H1 (cell line): ENCODE measurements at regions not wholly inside any gene's neighbourhood (a gene's known extent, or its start where the extent isn't known, plus 50 kb on each side); places are given as distances from the start of the nearest gene placed in this dataset.

Experiments
- CTCF ChIA-PET: fragments of 300-600 bp; sonication (Branson Sonifier 250); formaldehyde crosslinking; loops from one replicate; lab custom pipeline; 2021; ENCODE audit not compliant: partially characterized antibody; lab: Charles Lee
- POLR2A ChIA-PET: fragments of 300-600 bp; sonication (Branson Sonifier 250); formaldehyde crosslinking; loops from one replicate; lab custom pipeline; 2021; ENCODE audit warnings: inconsistent platforms; ENCODE audit not compliant: partially characterized antibody; lab: Charles Lee
- DNase-seq, 2 experiments: peaks; one replicate each; pipeline versions ENCODE4 v3.0.0 to v3.0.0-alpha.2; 2010 to 2022; ENCODE audit warnings: low spot score in 2 of 2, low read depth in 1 of 2, mixed read lengths in 1 of 2
- FAIRE-seq: peaks from 2 replicates; lab custom pipeline; 2011; peaks lifted over from hg19 to GRCh38; lab: Jason Lieb, UNC
- H2AFZ ChIP-seq: 2 replicates; pipeline ENCODE4 v1.8.1; 2012; ENCODE audit warnings: low read length, inconsistent platforms
- H2AK5ac ChIP-seq: 2 replicates; pipeline ENCODE4 v1.6.1; 2013; ENCODE audit warnings: low read depth, low read length
- H2BK120ac ChIP-seq: replicated peaks from 2 replicates; pipeline ENCODE3; 2013; ENCODE audit warnings: low read depth, low read length, inconsistent platforms
- H2BK12ac ChIP-seq: 2 replicates; pipeline ENCODE4 v1.6.1; 2013; ENCODE audit warnings: low read depth, low read length
- H2BK15ac ChIP-seq: 2 replicates; pipeline ENCODE4 v1.6.1; 2013; ENCODE audit warnings: low read length
- H2BK20ac ChIP-seq: 2 replicates; pipeline ENCODE4 v1.6.1; 2013; ENCODE audit warnings: low read length
- H2BK5ac ChIP-seq: 2 replicates; pipeline ENCODE4 v1.6.1; 2013; ENCODE audit warnings: low read depth, low read length
- H3K14ac ChIP-seq: 2 replicates; pipeline ENCODE4 v1.6.1; 2013; ENCODE audit warnings: inconsistent platforms; ENCODE audit not compliant: insufficient read length
- H3K18ac ChIP-seq: 2 replicates; pipeline ENCODE4 v1.6.1; 2013; ENCODE audit warnings: low read length; ENCODE audit errors: extremely low read depth
- H3K23ac ChIP-seq: 2 replicates; pipeline ENCODE4 v1.6.1; 2013; ENCODE audit warnings: inconsistent platforms; ENCODE audit not compliant: insufficient read length
- H3K23me2 ChIP-seq: 2 replicates; pipeline ENCODE4 v1.6.1; 2013; ENCODE audit warnings: low read depth, low read length
- H3K27ac ChIP-seq: 2 replicates; pipeline ENCODE4 v1.6.1; 2011; ENCODE audit warnings: low read depth, low read length, inconsistent platforms
- H3K27me3 ChIP-seq, 4 experiments: replicated peaks in 1 of 4; 1 replicate in 1 of 4; 2 replicates in 3 of 4; pipeline versions ENCODE4 v1.6.1 to v1.8.1; 2011 to 2013; ENCODE audit warnings: low read length in 3 of 4, mild to moderate bottlenecking in 3 of 4, inconsistent platforms in 2 of 4, mixed read lengths in 2 of 4, moderate library complexity in 1 of 4; ENCODE audit not compliant: control insufficient read depth in 3 of 4, insufficient read depth in 3 of 4; ENCODE audit errors: extremely low read depth in 1 of 4
- H3K36me3 ChIP-seq, 4 experiments: 2 replicates each; pipeline versions ENCODE4 v1.6.1 to v1.8.1; 2011 to 2013; ENCODE audit warnings: mild to moderate bottlenecking in 4 of 4, low read length in 3 of 4, moderate library complexity in 2 of 4, control low read depth in 1 of 4, inconsistent platforms in 1 of 4; ENCODE audit not compliant: insufficient read depth in 4 of 4, control insufficient read depth in 2 of 4
- H3K4ac ChIP-seq: replicated peaks from 2 replicates; pipeline ENCODE3; 2013; ENCODE audit warnings: low read length, low read depth, mixed read lengths, inconsistent platforms; ENCODE audit not compliant: insufficient read length
- H3K4me1 ChIP-seq, 4 experiments: replicated peaks in 1 of 4; 1 replicate in 1 of 4; 2 replicates in 3 of 4; pipeline versions ENCODE4 v1.6.1 to v1.8.1; 2011 to 2013; ENCODE audit warnings: low read length in 3 of 4, inconsistent platforms in 2 of 4, mixed read lengths in 1 of 4; ENCODE audit not compliant: insufficient read depth in 4 of 4, control insufficient read depth in 3 of 4
- H3K4me2 ChIP-seq, 2 experiments: 2 replicates each; pipeline versions ENCODE4 v1.6.1 to v1.8.1; 2011 to 2013; ENCODE audit warnings: low read depth in 2 of 2, low read length in 2 of 2, control low read depth in 1 of 2, inconsistent platforms in 1 of 2, mild to moderate bottlenecking in 1 of 2; ENCODE audit not compliant: insufficient read depth in 1 of 2
- H3K4me3 ChIP-seq, 4 experiments: fragments of 200-600, 300-600 bp in 1 of 4; sonication (generic), shearing (Covaris generic), sonication (Bioruptor Twin) in 1 of 4; 2 replicates each; pipeline versions ENCODE4 v1.5.1 to v1.8.1; 2011 to 2016; ENCODE audit warnings: low read length in 4 of 4, low read depth in 3 of 4, control low read depth in 2 of 4, inconsistent platforms in 2 of 4, mild to moderate bottlenecking in 2 of 4, mixed read lengths in 1 of 4, moderate library complexity in 1 of 4; ENCODE audit not compliant: insufficient read depth in 2 of 4; ENCODE audit errors: extremely low read depth in 1 of 4
- H3K56ac ChIP-seq: replicated peaks from 2 replicates; pipeline ENCODE3; 2013; ENCODE audit warnings: low read depth, mild to moderate bottlenecking, mixed read lengths, low read length, inconsistent platforms; ENCODE audit not compliant: insufficient read length
- H3K79me1 ChIP-seq: 2 replicates; pipeline ENCODE4 v1.6.1; 2013; ENCODE audit warnings: low read depth, low read length, control low read depth
- H3K79me2 ChIP-seq, 2 experiments: 2 replicates each; pipeline versions ENCODE4 v1.6.1 to v1.8.1; 2012 to 2013; ENCODE audit warnings: low read length in 2 of 2, mild to moderate bottlenecking in 2 of 2, inconsistent platforms in 1 of 2; ENCODE audit not compliant: insufficient read depth in 2 of 2, control insufficient read depth in 1 of 2
- H3K9ac ChIP-seq, 4 experiments: replicated peaks in 1 of 4; 1 replicate in 1 of 4; 2 replicates in 3 of 4; pipeline versions ENCODE4 v1.6.1 to v1.8.1; 2011 to 2013; ENCODE audit warnings: low read depth in 3 of 4, low read length in 3 of 4, control low read depth in 2 of 4, mild to moderate bottlenecking in 2 of 4, moderate library complexity in 2 of 4, inconsistent platforms in 1 of 4; ENCODE audit errors: extremely low read depth in 1 of 4
- H3K9me3 ChIP-seq, 2 experiments: 2 replicates each; pipeline versions ENCODE4 v1.6.1 to v1.8.1; 2012 to 2013; ENCODE audit warnings: mild to moderate bottlenecking in 2 of 2, moderate library complexity in 2 of 2, control low read depth in 1 of 2, inconsistent platforms in 1 of 2, low read depth in 1 of 2, low read length in 1 of 2, mixed read lengths in 1 of 2; ENCODE audit not compliant: insufficient read depth in 2 of 2
- H4K20me1 ChIP-seq, 2 experiments: replicated peaks in 1 of 2; 2 replicates each; pipeline versions ENCODE3 to v1.8.1; 2011 to 2013; ENCODE audit warnings: inconsistent platforms in 2 of 2, low read length in 2 of 2, mild to moderate bottlenecking in 1 of 2; ENCODE audit not compliant: insufficient read depth in 2 of 2, control insufficient read depth in 1 of 2
- H4K5ac ChIP-seq: 2 replicates; pipeline ENCODE4 v1.6.1; 2013; ENCODE audit warnings: low read length, low read depth, mixed read lengths, inconsistent platforms; ENCODE audit not compliant: insufficient read length
- H4K8ac ChIP-seq: 2 replicates; pipeline ENCODE4 v1.8.0; 2013; ENCODE audit warnings: mild to moderate bottlenecking, moderate library complexity, low read length, inconsistent platforms; ENCODE audit not compliant: insufficient read depth; ENCODE audit errors: extremely low read depth
- H4K91ac ChIP-seq: replicated peaks from 2 replicates; pipeline ENCODE3; 2013; ENCODE audit warnings: low read length, mixed read lengths, inconsistent platforms; ENCODE audit not compliant: insufficient read length
- BACH1 ChIP-seq: IDR thresholded peaks from 2 replicates; pipeline ENCODE4 v1.6.1; 2012; ENCODE audit warnings: low read length, improper control_type of control experiment
- EP300 ChIP-seq, 2 experiments: IDR thresholded peaks; 1 replicate in 1 of 2; 2 replicates in 1 of 2; pipeline ENCODE4 v1.6.1; 2011 to 2012; ENCODE audit warnings: low read depth in 2 of 2, low read length in 2 of 2, mild to moderate bottlenecking in 2 of 2, borderline replicate concordance in 1 of 2, inconsistent platforms in 1 of 2, moderate library complexity in 1 of 2
- MAFK ChIP-seq: IDR thresholded peaks from 2 replicates; pipeline ENCODE4 v1.6.1; 2012; ENCODE audit warnings: low read depth, mild to moderate bottlenecking, improper control_type of control experiment, low read length

DNA sequence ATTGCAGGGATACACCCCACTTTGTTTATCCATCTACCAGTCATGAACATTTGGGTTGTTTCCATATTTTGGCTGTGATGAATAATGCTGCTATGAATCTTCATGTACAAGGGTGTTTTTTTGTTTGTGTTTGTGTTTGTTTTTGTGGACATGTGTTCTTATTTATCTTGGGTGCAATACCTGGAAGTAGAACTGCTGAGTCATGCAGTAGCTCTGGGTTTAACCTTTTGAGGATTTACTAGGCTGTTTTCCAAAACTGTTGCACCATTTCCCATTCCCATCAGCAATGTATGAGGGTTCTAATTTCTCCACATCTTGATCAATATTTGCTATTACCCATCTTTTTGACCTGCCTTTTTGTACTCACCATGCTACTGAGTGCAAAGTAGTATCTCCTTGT is 140.0 kb upstream of the CYP1B1 start:
- CTCF ChIA-PET, result interaction anchor here (0.6 to 2.2 kb wide), 4 partner anchors 14 to 102 kb away, joined by 3 to 5 read pairs (median 4); no protein-coding TSS in a partner anchor
- Histone ChIP-seq H3K27me3 (no peaks in the 10 kb centered on the region), H3K18ac (no peak overlapping the region), H4K20me1 (no peaks in the 10 kb centered on the region), H3K9ac (no peak overlapping the region), H3K27ac (no peak overlapping the region), H2BK12ac (no peak overlapping the region), H2AFZ (no peak overlapping the region), H2AK5ac (no peak overlapping the region), H3K4me2 (no peak overlapping the region), H3K23ac (no peak overlapping the region), H4K91ac (no peak overlapping the region), H4K5ac (no peak overlapping the region), H3K79me1 (no peaks in the 10 kb centered on the region), H4K8ac (no peak overlapping the region), H3K4me1 (no peaks in the 10 kb centered on the region), H3K4me3 (no peak overlapping the region), H3K79me2 (no peaks in the 10 kb centered on the region), H3K9me3 (no peaks in the 10 kb centered on the region), H2BK120ac (no peak overlapping the region), H3K4ac (no peak overlapping the region), H3K36me3 (no peaks in the 10 kb centered on the region), H3K14ac (no peak overlapping the region), H2BK20ac (no peak overlapping the region), H2BK5ac (no peak overlapping the region), H3K23me2 (no peaks in the 10 kb centered on the region), H2BK15ac (no peak overlapping the region), H3K56ac (no peak overlapping the region)
- FAIRE-seq (no peak), DNase-seq (no peak)
- 0 out of 2 replicates have a peak, but pooled peaks have one; percentile 48 for TF ChIP-seq BACH1
- TF ChIP-seq EP300 (IDR thresholded peaks at IDR 0.05; ENCODE audit: borderline replicate concordance in 1 of 2, low read depth in 2 of 2, low read length in 2 of 2), result no peak
- TF ChIP-seq MAFK, result peak; percentile 41; the same call in 1 of the 2 replicates
- POLR2A ChIA-PET, result no interaction called here
